Sigmoid colon (tissue), 4 donors: ENCODE measurements at regions not wholly inside any gene's neighbourhood (a gene's known extent, or its start where the extent isn't known, plus 50 kb on each side); places are given as distances from the start of the nearest gene placed in this dataset.
"Not testable (repeated sequence)": the region's sequence is repeated elsewhere in the genome, so short reads cannot be mapped to it uniquely, and the experiment has no call there.

Experiments
- CTCF ChIP-seq, 4 experiments: fragments of 450-650 bp in 3 of 4; fragments of 200-600 bp in 1 of 4; IDR thresholded peaks; one replicate each; pipeline ENCODE4 v1.5.1; 2016 to 2019; ENCODE audit warnings: antibody characterized with exemption in 4 of 4, mild to moderate bottlenecking in 3 of 4, moderate library complexity in 2 of 4
- EP300 ChIP-seq, 4 donors: sonication (generic); formaldehyde crosslinking; IDR thresholded peaks; one replicate each; pipeline ENCODE4 v1.6.1; 2017; ENCODE audit warnings: antibody characterized with exemption in 4 of 4
- POLR2A ChIP-seq, 2 donors: fragments of 450-650 bp; IDR thresholded peaks; one replicate each; pipeline ENCODE4 v1.6.1; 2016; ENCODE audit warnings: antibody characterized with exemption in 2 of 2, mild to moderate bottlenecking in 2 of 2, moderate library complexity in 2 of 2
- POLR2AphosphoS5 ChIP-seq, 4 donors: sonication (generic); formaldehyde crosslinking; IDR thresholded peaks; one replicate each; pipeline ENCODE4 v1.6.1; 2017; ENCODE audit warnings: antibody characterized with exemption in 4 of 4

DNA sequence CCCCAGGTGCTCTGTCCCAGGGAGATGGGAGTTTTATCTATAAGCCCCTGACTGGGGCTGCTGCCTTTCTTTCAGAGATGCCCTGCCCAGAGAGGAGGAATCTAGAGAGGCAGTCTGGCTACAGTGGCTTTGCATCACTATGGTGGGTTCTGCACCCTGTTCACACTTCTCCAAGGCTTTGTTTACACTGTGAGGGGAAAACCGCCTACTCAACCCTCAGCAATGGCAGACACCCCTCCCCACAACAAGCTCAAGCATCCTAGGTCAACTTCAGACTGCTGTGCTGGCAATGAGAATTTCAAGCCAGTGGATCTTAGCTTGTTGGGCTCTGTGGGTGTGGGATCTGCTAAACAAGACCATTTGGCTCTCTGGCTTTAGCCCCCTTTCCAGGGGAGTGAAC, 204.4 kb upstream of the THRB start:
- not testable (repeated sequence) for TF ChIP-seq CTCF, POLR2AphosphoS5, POLR2A, EP300 (IDR thresholded peaks at IDR 0.05)
